DND-41 (cell line): ENCODE measurements at regions not wholly inside any gene's neighbourhood (a gene's known extent, or its start where the extent isn't known, plus 50 kb on each side); places are given as distances from the start of the nearest gene placed in this dataset.

ENCODE experiments used
- ATAC-seq: fragments of 200-7000 bp; cut with Tn5 transposase; 3 replicates; pipeline ENCODE4 v1.9.1; 2021; ENCODE audit warnings: low read depth; ENCODE audit not compliant: insufficient read depth
- DNase-seq: peaks from one replicate; pipeline ENCODE4 v3.0.0-alpha.2; 2020
- H2AFZ ChIP-seq: 2 replicates; pipeline ENCODE4 v1.6.0; 2012; ENCODE audit warnings: low read depth, low read length
- H3K27ac ChIP-seq: 2 replicates; pipeline ENCODE4 v1.5.1; 2012; ENCODE audit warnings: low read length, inconsistent platforms
- H3K27me3 ChIP-seq: fragments of 200-600 bp; sonication (generic); 2 replicates; pipeline ENCODE4 v1.6.0; 2012; ENCODE audit warnings: low read length, mild to moderate bottlenecking, inconsistent platforms; ENCODE audit not compliant: insufficient read depth, poor library complexity
- H3K36me3 ChIP-seq: 2 replicates; pipeline ENCODE4 v1.5.1; 2012; ENCODE audit warnings: low read length, inconsistent platforms; ENCODE audit not compliant: insufficient read depth
- H3K4me1 ChIP-seq: 2 replicates; pipeline ENCODE4 v1.5.1; 2012; ENCODE audit warnings: mild to moderate bottlenecking, low read length; ENCODE audit not compliant: insufficient read depth
- H3K4me2 ChIP-seq: 2 replicates; pipeline ENCODE4 v1.6.0; 2012; ENCODE audit warnings: mild to moderate bottlenecking, moderate library complexity, low read length, inconsistent platforms; ENCODE audit not compliant: insufficient read depth
- H3K4me3 ChIP-seq, 2 experiments: fragments of 200-600 bp in 1 of 2; shearing (Covaris generic) in 1 of 2; 2 replicates each; pipeline ENCODE4 v1.5.1; 2012 to 2016; ENCODE audit warnings: inconsistent platforms in 2 of 2, low read length in 2 of 2, mild to moderate bottlenecking in 2 of 2, low read depth in 1 of 2, moderate library complexity in 1 of 2
- H3K79me2 ChIP-seq: 2 replicates; pipeline ENCODE4 v1.6.0; 2012; ENCODE audit warnings: low read length, inconsistent platforms; ENCODE audit not compliant: insufficient read depth
- H3K9ac ChIP-seq: 2 replicates; pipeline ENCODE4 v1.6.0; 2012; ENCODE audit warnings: low read depth, mild to moderate bottlenecking, inconsistent platforms, low read length, moderate library complexity
- H3K9me3 ChIP-seq: 2 replicates; pipeline ENCODE4 v1.5.1; 2012; ENCODE audit warnings: low read length, moderate library complexity, mild to moderate bottlenecking, inconsistent platforms; ENCODE audit not compliant: insufficient read depth, severe bottlenecking
- H4K20me1 ChIP-seq: 2 replicates; pipeline ENCODE4 v1.6.0; 2012; ENCODE audit warnings: low read length; ENCODE audit not compliant: insufficient read depth
- CTCF ChIP-seq: IDR thresholded peaks from 2 replicates; pipeline ENCODE4 v1.5.1; 2012; ENCODE audit warnings: borderline replicate concordance, low read length, moderate library complexity, mild to moderate bottlenecking; ENCODE audit not compliant: poor library complexity, severe bottlenecking; ENCODE audit errors: extremely low read depth
- EZH2 ChIP-seq: IDR thresholded peaks from 3 replicates; pipeline ENCODE4 v1.6.1; 2012; ENCODE audit warnings: borderline replicate concordance, low read depth, mild to moderate bottlenecking, moderate library complexity, low read length, inconsistent platforms; ENCODE audit not compliant: severe bottlenecking

DNA sequence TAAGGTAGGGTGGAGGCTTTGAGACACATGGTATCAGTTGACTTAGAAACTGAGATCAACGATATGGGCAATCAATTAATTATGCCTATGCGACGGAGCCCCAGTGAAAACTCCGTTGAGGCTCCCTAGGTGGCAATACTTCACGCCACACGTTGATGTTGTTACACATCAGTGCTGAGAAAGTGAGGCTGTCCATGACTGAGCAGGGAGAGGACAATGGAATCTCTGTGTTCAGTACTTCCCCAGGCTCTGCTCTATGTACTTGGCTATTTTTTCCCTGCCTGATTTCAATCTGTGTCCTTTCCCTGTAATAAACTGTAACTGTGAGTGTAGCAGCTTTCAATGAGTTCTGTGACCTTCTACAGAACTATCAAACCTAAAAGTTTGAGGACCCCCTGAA lies 211.7 kb downstream of the SNCAIP start:
- H3K27ac ChIP-seq: no peak overlapping the region
- H3K4me3 ChIP-seq: no peak overlapping the region
- no peaks in the 10 kb centered on the region for H3K79me2 ChIP-seq
- no peak for DNase-seq
- ATAC-seq: no peak
- no peak overlapping the region for H3K4me2 ChIP-seq
- no peaks in the 10 kb centered on the region for H3K4me1 ChIP-seq
- TF ChIP-seq CTCF (no peak), EZH2 (no peak)
- no peaks in the 10 kb centered on the region for H3K9me3 ChIP-seq
- no peak overlapping the region for H2AFZ ChIP-seq
- no peak overlapping the region for H3K9ac ChIP-seq
- no peaks in the 10 kb centered on the region for H4K20me1 ChIP-seq
- H3K36me3 ChIP-seq: no peaks in the 10 kb centered on the region
- no peaks in the 10 kb centered on the region for H3K27me3 ChIP-seq

GRCh38 chr5:122527547-122527946 lies 215.5 kb downstream of the SNCAIP start:
- Histone ChIP-seq H3K27ac (no peak overlapping the region), H3K79me2 (no peaks in the 10 kb centered on the region), H3K9ac (no peak overlapping the region), H3K4me2 (no peak overlapping the region), H4K20me1 (no peaks in the 10 kb centered on the region), H2AFZ (no peak overlapping the region), H3K4me1 (no peaks in the 10 kb centered on the region), H3K4me3 (no peak overlapping the region), H3K9me3 (no peaks in the 10 kb centered on the region), H3K36me3 (no peaks in the 10 kb centered on the region), H3K27me3 (no peaks in the 10 kb centered on the region)
- DNase-seq: no peak
- TF ChIP-seq EZH2: no peak
- no peak for TF ChIP-seq CTCF
- no peak for ATAC-seq

DNA sequence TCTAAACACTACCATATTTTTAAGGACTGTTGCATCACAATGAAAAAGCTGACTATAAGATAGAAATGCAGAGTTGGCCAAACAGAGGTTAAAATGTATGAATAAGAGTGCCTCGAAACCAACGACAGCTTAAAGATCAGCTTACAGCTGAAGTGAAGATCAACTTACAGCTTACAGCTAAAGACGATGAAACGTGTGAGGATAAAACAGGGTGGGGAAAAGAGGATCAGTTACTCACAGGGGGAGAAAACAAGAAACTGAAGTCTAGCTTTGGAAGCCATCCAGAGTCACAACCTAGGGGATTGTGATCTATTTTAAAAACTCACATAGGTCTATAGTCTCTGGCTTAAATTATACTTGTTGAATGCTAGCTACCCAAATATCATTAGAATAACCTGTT lies 220.0 kb downstream of the SNCAIP start:
- Histone ChIP-seq H3K4me1 (no peaks in the 10 kb centered on the region), H3K27ac (no peak overlapping the region), H3K4me3 (no peak overlapping the region), H3K4me2 (no peak overlapping the region), H4K20me1 (no peaks in the 10 kb centered on the region), H3K27me3 (no peaks in the 10 kb centered on the region), H3K79me2 (no peaks in the 10 kb centered on the region), H3K36me3 (no peaks in the 10 kb centered on the region), H3K9me3 (no peaks in the 10 kb centered on the region), H2AFZ (no peak overlapping the region), H3K9ac (no peak overlapping the region)
- TF ChIP-seq CTCF (no peak), EZH2 (no peak)
- ATAC-seq: no peak
- no peak for DNase-seq

- no peak for DNase-seq
- Histone ChIP-seq H3K27ac (no peak overlapping the region), H4K20me1 (no peaks in the 10 kb centered on the region), H3K4me3 (no peak overlapping the region), H3K36me3 (no peaks in the 10 kb centered on the region), H3K27me3 (no peaks in the 10 kb centered on the region), H2AFZ (no peak overlapping the region), H3K9me3 (no peaks in the 10 kb centered on the region), H3K9ac (no peak overlapping the region), H3K4me1 (no peaks in the 10 kb centered on the region), H3K79me2 (no peaks in the 10 kb centered on the region), H3K4me2 (no peak overlapping the region)
- TF ChIP-seq EZH2 (no peak), CTCF (no peak)
- ATAC-seq: no peak
Observed at GRCh38 chr5:122533825-122534224, 221.8 kb downstream of the SNCAIP start.
